ENCODE measurements at regions not wholly inside any gene's neighbourhood (a gene's known extent, or its start where the extent isn't known, plus 50 kb on each side); places are given as distances from the start of the nearest gene placed in this dataset.

- peaks cover 43% of the 10 kb centered on the region for H3K27me3 Mint-ChIP-seq (ENCODE audit: low read depth)
- H3K36me3 Mint-ChIP-seq = no peaks in the 10 kb centered on the region
- ChIA-PET CTCF (interaction anchor here (0.7 to 1.3 kb wide), 2 partner anchors 12 to 69 kb away, joined by 3 to 7 read pairs; no protein-coding TSS in a partner anchor), POLR2A (no interaction called here)
- H3K27ac Mint-ChIP-seq = no peak overlapping the region
- no peak for DNase-seq (ENCODE audit: low spot score)
- H3K4me1 Mint-ChIP-seq = peaks cover 19% of the 10 kb centered on the region
- ATAC-seq = peak; percentile 39; the same call in 1 of the 2 replicates
- H3K4me3 Mint-ChIP-seq = no peak overlapping the region
- H3K9me3 Mint-ChIP-seq = peaks cover 6% of the 10 kb centered on the region; the same call in 1 of the 2 replicates
- TF ChIP-seq USF2 (CRISPR knock-in tag; IDR thresholded peaks at IDR 0.05) (no peak), AFF4 (CRISPR knock-in tag; IDR thresholded peaks at IDR 0.05; ENCODE audit: borderline replicate concordance) (no peak), ZNF263 (CRISPR knock-in tag; IDR thresholded peaks at IDR 0.05; ENCODE audit: low read depth) (no peak), ZNF425 (CRISPR knock-in tag; conservative IDR thresholded peaks at IDR 0.05) (no peak), NR2C2 (CRISPR knock-in tag; IDR thresholded peaks at IDR 0.05) (no peak), TEAD4 (CRISPR knock-in tag; IDR thresholded peaks at IDR 0.05) (no peak), ATF1 (CRISPR knock-in tag; IDR thresholded peaks at IDR 0.05) (no peak), SMAD4 (CRISPR knock-in tag; IDR thresholded peaks at IDR 0.05) (no peak), PREB (CRISPR knock-in tag; IDR thresholded peaks at IDR 0.05; ENCODE audit: borderline replicate concordance) (no peak)
Observed at GRCh38 chr17:14699574-14700185, 398.8 kb downstream of the HS3ST3B1 start.

- CTCF ChIA-PET = no interaction called here
- H3K4me1 Mint-ChIP-seq = no peaks in the 10 kb centered on the region
- DNase-seq (ENCODE audit: low spot score) = no peak
- peaks cover 13% of the 10 kb centered on the region for H3K36me3 Mint-ChIP-seq
- H3K27ac Mint-ChIP-seq = no peak overlapping the region
- TF ChIP-seq E2F1 (CRISPR knock-in tag; IDR thresholded peaks at IDR 0.05) = no peak
- no peak for TF ChIP-seq ELF4 (CRISPR knock-in tag; IDR thresholded peaks at IDR 0.05; ENCODE audit: low read depth)
- ATAC-seq = no peak
- POLR2A ChIA-PET = no interaction called here
- peaks cover 39% of the 10 kb centered on the region for H3K9me3 Mint-ChIP-seq
- H3K27me3 Mint-ChIP-seq (ENCODE audit: low read depth) = peaks cover 8% of the 10 kb centered on the region
- no peak overlapping the region for H3K4me3 Mint-ChIP-seq
Observed at GRCh38 chr17:14693382-14693781, 392.5 kb downstream of the HS3ST3B1 start.

GRCh38 chr17:14690704-14691103 is 389.8 kb downstream of the HS3ST3B1 start:
- no peak for ATAC-seq
- Mint-ChIP-seq H3K36me3 (peaks cover 13% of the 10 kb centered on the region), H3K4me3 (no peak overlapping the region), H3K9me3 (peaks cover 43% of the 10 kb centered on the region), H3K4me1 (no peaks in the 10 kb centered on the region), H3K27ac (no peak overlapping the region), H3K27me3 (ENCODE audit: low read depth) (no peaks in the 10 kb centered on the region; the same call in none of the 2 replicates)
- ChIA-PET CTCF (no interaction called here), POLR2A (interaction anchor here (0.6 kb wide), 1 partner anchor 120 kb away, joined by 3 read pairs; no protein-coding TSS in a partner anchor)
- DNase-seq (ENCODE audit: low spot score) = no peak
- TF ChIP-seq ATF3 (CRISPR knock-in tag; conservative IDR thresholded peaks at IDR 0.05) (no peak), OVOL2 (CRISPR knock-in tag; IDR thresholded peaks at IDR 0.05; ENCODE audit: borderline replicate concordance) (no peak), MYBL2 (CRISPR knock-in tag; IDR thresholded peaks at IDR 0.05) (no peak), ZNF396 (CRISPR knock-in tag; IDR thresholded peaks at IDR 0.05; ENCODE audit: borderline replicate concordance) (no peak), SP1 (CRISPR knock-in tag; conservative IDR thresholded peaks at IDR 0.05) (no peak), ZNF416 (CRISPR knock-in tag; IDR thresholded peaks at IDR 0.05) (no peak), TEAD4 (CRISPR knock-in tag; IDR thresholded peaks at IDR 0.05) (no peak), ZNF281 (CRISPR knock-in tag; IDR thresholded peaks at IDR 0.05) (no peak)

Data from WTC11 (cell line).